Mammary epithelial cell (primary cell): ENCODE measurements at regions not wholly inside any gene's neighbourhood (a gene's known extent, or its start where the extent isn't known, plus 50 kb on each side); places are given as distances from the start of the nearest gene placed in this dataset.
"Not testable (repeated sequence)": the region's sequence is repeated elsewhere in the genome, so short reads cannot be mapped to it uniquely, and the experiment has no call there.

Source experiments
- EZH2 ChIP-seq: IDR thresholded peaks from 2 replicates; pipeline ENCODE4 v1.6.1; 2012; ENCODE audit warnings: low read length, inconsistent platforms, borderline replicate concordance
- TF ChIP-seq, protein P1 (sequence below), 2 donors: IDR thresholded peaks in 1 of 2; conservative IDR thresholded peaks in 1 of 2; 2 replicates each; pipeline ENCODE4 v1.5.1; 2011 to 2012; ENCODE audit warnings: inconsistent platforms in 2 of 2, low read length in 2 of 2, mild to moderate bottlenecking in 2 of 2, control low read depth in 1 of 2, low read depth in 1 of 2; ENCODE audit not compliant: insufficient read depth in 1 of 2; ENCODE audit errors: extremely low read depth in 1 of 2

DNA sequence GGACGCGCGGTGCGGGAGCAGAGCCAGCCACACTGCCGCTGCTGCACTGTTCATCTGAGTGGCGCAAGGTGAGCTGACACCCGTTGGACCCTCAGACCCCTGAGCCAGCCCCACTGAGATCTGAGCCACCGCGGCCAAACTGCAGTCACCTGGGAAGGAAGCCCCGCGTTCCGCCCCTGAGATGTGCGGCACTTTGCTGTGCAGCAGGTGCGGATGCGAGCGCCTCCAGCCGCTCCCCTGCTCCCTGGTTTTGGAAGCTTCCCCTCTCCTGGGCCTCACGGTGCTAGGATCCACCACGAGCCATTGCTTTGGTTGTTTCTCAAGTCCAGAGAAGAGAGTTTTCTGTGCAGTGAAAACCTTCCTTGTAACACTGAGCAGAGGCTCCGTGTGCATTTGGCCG lies 254.1 kb downstream of the ADGRD1 start:
- TF ChIP-seq, protein P1, sequence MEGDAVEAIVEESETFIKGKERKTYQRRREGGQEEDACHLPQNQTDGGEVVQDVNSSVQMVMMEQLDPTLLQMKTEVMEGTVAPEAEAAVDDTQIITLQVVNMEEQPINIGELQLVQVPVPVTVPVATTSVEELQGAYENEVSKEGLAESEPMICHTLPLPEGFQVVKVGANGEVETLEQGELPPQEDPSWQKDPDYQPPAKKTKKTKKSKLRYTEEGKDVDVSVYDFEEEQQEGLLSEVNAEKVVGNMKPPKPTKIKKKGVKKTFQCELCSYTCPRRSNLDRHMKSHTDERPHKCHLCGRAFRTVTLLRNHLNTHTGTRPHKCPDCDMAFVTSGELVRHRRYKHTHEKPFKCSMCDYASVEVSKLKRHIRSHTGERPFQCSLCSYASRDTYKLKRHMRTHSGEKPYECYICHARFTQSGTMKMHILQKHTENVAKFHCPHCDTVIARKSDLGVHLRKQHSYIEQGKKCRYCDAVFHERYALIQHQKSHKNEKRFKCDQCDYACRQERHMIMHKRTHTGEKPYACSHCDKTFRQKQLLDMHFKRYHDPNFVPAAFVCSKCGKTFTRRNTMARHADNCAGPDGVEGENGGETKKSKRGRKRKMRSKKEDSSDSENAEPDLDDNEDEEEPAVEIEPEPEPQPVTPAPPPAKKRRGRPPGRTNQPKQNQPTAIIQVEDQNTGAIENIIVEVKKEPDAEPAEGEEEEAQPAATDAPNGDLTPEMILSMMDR (conservative IDR thresholded peaks at IDR 0.05 in 1 of 2, IDR thresholded peaks at IDR 0.05 in 1 of 2; ENCODE audit: extremely low read depth in 1 of 2, insufficient read depth in 1 of 2, low read depth in 1 of 2, low read length in 2 of 2), result not testable (repeated sequence)
- not testable (repeated sequence) for TF ChIP-seq EZH2
